Activated T-cell treated with anti-CD3 and anti-CD28 coated beads, Interleukin-2, amount 50 U/mL, for 72 hours (primary cell): ENCODE measurements at regions not wholly inside any gene's neighbourhood (a gene's known extent, or its start where the extent isn't known, plus 50 kb on each side); places are given as distances from the start of the nearest gene placed in this dataset.

Experiments used
- ATAC-seq, 2 donors: fragments of 150-1000 bp; cut with Tn5 transposase; replicated peaks in 1 of 2; 2 replicates each; pipeline ENCODE4 v1.10.0; 2021; ENCODE audit warnings: moderate library complexity in 2 of 2, mild to moderate bottlenecking in 1 of 2
- DNase-seq, 2 donors: peaks; one replicate each; pipeline ENCODE4 v3.0.0; 2021 to 2022; ENCODE audit warnings: mixed read lengths in 1 of 2
- H3K27ac Mint-ChIP-seq: one replicate; pipeline ENCODE4 v1.8.0; 2022; ENCODE audit warnings: mild to moderate bottlenecking, moderate library complexity, mixed read lengths
- H3K27me3 Mint-ChIP-seq: one replicate; pipeline ENCODE4 v1.8.0; 2022; ENCODE audit warnings: low read depth, mixed read lengths
- H3K36me3 Mint-ChIP-seq, 2 donors: one replicate each; pipeline ENCODE4 v1.8.0; 2022; ENCODE audit warnings: mixed read lengths in 2 of 2, mild to moderate bottlenecking in 1 of 2; ENCODE audit not compliant: insufficient read depth in 2 of 2
- H3K4me1 Mint-ChIP-seq: one replicate; pipeline ENCODE4 v1.8.0; 2022; ENCODE audit warnings: low read depth, mixed read lengths
- H3K4me3 Mint-ChIP-seq, 2 donors: one replicate each; pipeline ENCODE4 v1.8.0; 2022; ENCODE audit warnings: mild to moderate bottlenecking in 2 of 2, mixed read lengths in 2 of 2, moderate library complexity in 2 of 2
- H3K9me3 Mint-ChIP-seq, 2 donors: one replicate each; pipeline ENCODE4 v1.8.0; 2022; ENCODE audit warnings: mixed read lengths in 2 of 2

GRCh38 chr2:7577769-7578168 lies 660.6 kb downstream of the RNF144A start:
- Mint-ChIP-seq H3K36me3 (peaks cover 23 to 46% of the 10 kb centered on the region in 2 donors), H3K27me3 (no peaks in the 10 kb centered on the region), H3K27ac (no peak overlapping the region), H3K9me3 (peaks cover 16 to 17% of the 10 kb centered on the region in 2 donors), H3K4me1 (peaks cover 24% of the 10 kb centered on the region), H3K4me3 (no peak overlapping the region)
- no peak for ATAC-seq
- no peak for DNase-seq

DNA sequence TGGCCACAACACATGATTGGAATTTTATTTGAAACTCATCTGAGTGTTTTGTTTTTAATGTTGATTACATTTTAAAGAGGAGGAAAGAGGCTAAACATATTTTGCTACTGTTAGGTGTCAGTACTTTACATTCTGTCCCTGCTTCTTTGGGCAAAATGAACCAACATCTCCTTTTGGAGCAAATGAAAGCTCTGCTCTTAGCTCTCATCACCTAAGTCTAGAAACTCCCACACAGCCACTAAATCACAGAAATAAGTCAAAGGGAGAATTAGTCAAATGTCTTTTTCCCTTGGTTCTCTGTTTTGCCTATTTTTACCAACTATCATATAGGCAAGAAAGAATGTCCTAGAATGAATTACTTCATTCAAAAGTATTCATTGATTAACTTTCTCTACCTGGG lies 666.8 kb downstream of the RNF144A start:
- no peak for DNase-seq
- H3K27me3 Mint-ChIP-seq: no peaks in the 10 kb centered on the region
- peaks cover 17 to 19% of the 10 kb centered on the region in 2 donors for H3K9me3 Mint-ChIP-seq
- peaks cover 29% of the 10 kb centered on the region for H3K4me1 Mint-ChIP-seq
- H3K27ac Mint-ChIP-seq: peak overlapping the region; percentile 49
- H3K36me3 Mint-ChIP-seq: peaks cover 14 to 36% of the 10 kb centered on the region in 2 donors
- peak in 1 of 2 donors; percentile 76 for ATAC-seq
- H3K4me3 Mint-ChIP-seq: peak overlapping the region in 1 of 2 donors; percentile 57

DNA sequence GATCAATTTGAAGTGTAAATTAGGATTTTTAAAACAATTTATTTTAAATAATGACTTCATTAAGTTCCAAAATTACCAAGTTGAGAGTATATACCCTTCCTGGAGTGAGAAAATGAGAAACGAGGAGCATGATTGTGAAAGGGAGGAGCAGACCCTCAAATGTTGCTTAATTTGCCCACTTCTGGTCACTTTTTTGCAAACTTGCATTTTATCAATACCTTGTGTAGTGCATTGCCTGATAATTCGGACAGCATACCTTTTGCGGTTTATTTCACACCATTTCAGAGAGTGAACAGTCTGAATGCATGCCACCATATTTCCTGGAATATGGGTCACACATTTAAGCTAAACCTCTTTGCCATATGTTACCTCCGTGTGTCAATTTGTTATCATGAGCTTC lies 669.7 kb downstream of the RNF144A start:
- H3K27me3 Mint-ChIP-seq: no peaks in the 10 kb centered on the region
- no peak overlapping the region for H3K4me3 Mint-ChIP-seq
- peaks cover 13% of the 10 kb centered on the region in 2 donors for H3K9me3 Mint-ChIP-seq
- DNase-seq (no peak), ATAC-seq (no peak)
- peaks cover 10 to 27% of the 10 kb centered on the region in 2 donors for H3K36me3 Mint-ChIP-seq
- peaks cover 33% of the 10 kb centered on the region for H3K4me1 Mint-ChIP-seq
- no peak overlapping the region for H3K27ac Mint-ChIP-seq

DNA sequence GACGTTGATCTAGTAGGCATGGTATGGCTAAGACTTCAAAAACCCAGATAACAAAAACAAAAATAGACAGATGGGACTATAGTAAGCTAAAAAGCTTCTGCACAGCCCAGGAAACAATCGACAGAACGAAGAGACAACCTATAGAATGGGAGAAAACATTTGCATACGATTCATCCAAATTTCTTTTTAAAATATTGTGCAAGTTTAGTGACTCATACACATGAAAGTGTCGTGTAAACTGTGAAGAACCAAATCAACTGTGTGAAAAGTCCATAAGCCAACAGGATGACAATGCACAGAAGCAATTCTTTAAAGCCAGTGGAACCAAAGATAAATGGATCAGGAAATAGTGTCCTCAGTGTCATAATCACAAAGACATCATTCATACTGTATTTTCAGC lies 671.1 kb downstream of the RNF144A start:
- Mint-ChIP-seq H3K4me3 (peak overlapping the region; percentile 50 to 71), H3K27me3 (no peaks in the 10 kb centered on the region), H3K4me1 (peaks cover 38% of the 10 kb centered on the region), H3K9me3 (peaks cover 9 to 11% of the 10 kb centered on the region in 2 donors), H3K36me3 (peaks cover 7 to 22% of the 10 kb centered on the region in 2 donors), H3K27ac (peak overlapping the region; percentile 57)
- ATAC-seq (peak; percentile 79 to 86), DNase-seq (no peak)

- DNase-seq (no peak), ATAC-seq (peak; percentile 45 to 50)
- H3K9me3 Mint-ChIP-seq: peaks cover 0 to 7% of the 10 kb centered on the region in 2 donors
- peak overlapping the region in 1 of 2 donors; percentile 13 for H3K4me3 Mint-ChIP-seq
- peaks cover 4 to 6% of the 10 kb centered on the region in 2 donors for H3K36me3 Mint-ChIP-seq
- peaks cover 36% of the 10 kb centered on the region for H3K4me1 Mint-ChIP-seq
- no peaks in the 10 kb centered on the region for H3K27me3 Mint-ChIP-seq
- H3K27ac Mint-ChIP-seq: no peak overlapping the region
These were observed 675.5 kb downstream of the RNF144A start for GRCh38 chr2:7592618-7593140.

GRCh38 chr2:7593360-7593759 lies 676.1 kb downstream of the RNF144A start:
- H3K4me1 Mint-ChIP-seq: peaks cover 37% of the 10 kb centered on the region
- no peak for DNase-seq
- H3K4me3 Mint-ChIP-seq: no peak overlapping the region
- H3K27ac Mint-ChIP-seq: no peak overlapping the region
- ATAC-seq: peak in 1 of 2 donors; percentile 8
- H3K9me3 Mint-ChIP-seq: peaks cover 0 to 3% of the 10 kb centered on the region in 2 donors
- no peaks in the 10 kb centered on the region for H3K27me3 Mint-ChIP-seq
- peaks cover 2 to 7% of the 10 kb centered on the region in 2 donors for H3K36me3 Mint-ChIP-seq

- no peaks in the 10 kb centered on the region for H3K27me3 Mint-ChIP-seq
- H3K4me3 Mint-ChIP-seq: no peak overlapping the region
- H3K27ac Mint-ChIP-seq: no peak overlapping the region
- H3K9me3 Mint-ChIP-seq: no peaks in the 10 kb centered on the region
- peaks cover 37% of the 10 kb centered on the region for H3K4me1 Mint-ChIP-seq
- H3K36me3 Mint-ChIP-seq: peaks cover 0 to 2% of the 10 kb centered on the region in 2 donors
- DNase-seq (no peak), ATAC-seq (peak in 1 of 2 donors; percentile 58)
These were observed 677.0 kb downstream of the RNF144A start for GRCh38 chr2:7594211-7594610.

DNA sequence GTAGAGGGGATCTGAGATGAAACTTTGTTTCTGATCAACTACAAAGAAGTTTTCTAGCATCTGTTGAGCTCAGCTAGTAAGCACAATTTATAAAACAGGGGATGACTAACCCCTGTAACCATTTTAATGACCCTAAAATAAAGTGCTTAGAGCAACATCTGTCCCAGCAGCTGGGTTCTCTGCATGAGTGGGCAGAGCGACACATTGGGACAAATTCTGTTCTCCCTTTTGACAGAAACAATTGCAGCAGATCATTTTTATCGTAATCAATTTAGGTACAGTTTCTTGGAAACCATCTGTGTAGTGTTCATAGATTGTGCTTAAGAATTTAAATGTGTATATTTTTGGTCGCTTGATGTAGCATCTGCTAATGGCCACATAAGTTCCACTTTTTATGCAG lies 678.0 kb downstream of the RNF144A start:
- no peak for DNase-seq
- peaks cover 4 to 6% of the 10 kb centered on the region in 2 donors for H3K36me3 Mint-ChIP-seq
- H3K9me3 Mint-ChIP-seq: peaks cover 3 to 4% of the 10 kb centered on the region in 2 donors
- peaks cover 35% of the 10 kb centered on the region for H3K4me1 Mint-ChIP-seq
- no peak for ATAC-seq
- H3K27ac Mint-ChIP-seq: no peak overlapping the region
- no peak overlapping the region for H3K4me3 Mint-ChIP-seq
- H3K27me3 Mint-ChIP-seq: no peaks in the 10 kb centered on the region

DNA sequence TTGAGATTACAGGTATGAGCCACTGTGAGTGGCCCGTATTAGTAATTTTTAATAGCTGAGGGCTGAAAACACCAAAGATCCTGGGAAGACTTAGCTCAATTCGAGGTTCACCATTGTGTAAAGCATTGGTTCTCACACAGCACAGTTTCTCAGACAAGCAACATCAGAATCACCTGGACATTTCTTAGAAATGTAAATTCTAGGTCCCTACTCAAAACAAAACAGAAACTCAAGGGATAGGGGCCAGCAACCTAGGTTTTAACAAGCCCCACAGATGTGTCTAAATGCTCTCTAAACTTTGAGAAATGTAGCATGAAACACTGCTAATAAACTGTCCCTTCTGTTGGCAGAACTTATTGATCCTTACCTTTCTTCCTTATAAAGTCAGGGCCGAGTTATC lies 681.2 kb downstream of the RNF144A start:
- ATAC-seq: peak; percentile 25 to 60
- H3K27me3 Mint-ChIP-seq: no peaks in the 10 kb centered on the region
- H3K27ac Mint-ChIP-seq: no peak overlapping the region
- peaks cover 4 to 10% of the 10 kb centered on the region in 2 donors for H3K9me3 Mint-ChIP-seq
- no peak for DNase-seq
- peaks cover 23% of the 10 kb centered on the region for H3K4me1 Mint-ChIP-seq
- peaks cover 4 to 12% of the 10 kb centered on the region in 2 donors for H3K36me3 Mint-ChIP-seq
- no peak overlapping the region for H3K4me3 Mint-ChIP-seq

- H3K27me3 Mint-ChIP-seq: no peaks in the 10 kb centered on the region
- peaks cover 4 to 12% of the 10 kb centered on the region in 2 donors for H3K36me3 Mint-ChIP-seq
- DNase-seq: no peak
- peaks cover 18% of the 10 kb centered on the region for H3K4me1 Mint-ChIP-seq
- H3K9me3 Mint-ChIP-seq: peaks cover 4 to 10% of the 10 kb centered on the region in 2 donors
- H3K4me3 Mint-ChIP-seq: no peak overlapping the region
- no peak for ATAC-seq
- no peak overlapping the region for H3K27ac Mint-ChIP-seq
These were observed 682.4 kb downstream of the RNF144A start for GRCh38 chr2:7599462-7600258.

DNA sequence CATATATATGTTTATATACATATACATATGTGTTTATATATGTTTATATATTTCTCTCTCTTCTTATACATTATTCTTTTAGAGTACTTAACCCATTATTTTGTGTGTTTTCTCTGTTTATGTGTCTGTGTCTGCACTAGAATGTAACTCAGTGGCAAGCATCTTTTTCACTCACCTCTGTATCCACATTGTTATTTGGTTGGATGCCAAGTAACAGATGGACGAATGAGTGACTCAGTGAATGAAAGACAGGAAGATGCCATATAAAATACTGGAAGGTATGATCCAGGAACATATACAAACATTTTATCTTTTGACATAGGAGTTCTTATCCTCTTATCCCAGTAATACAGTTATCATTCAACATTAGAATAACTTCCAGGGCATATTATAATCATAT lies 684.8 kb downstream of the RNF144A start:
- Mint-ChIP-seq H3K9me3 (peaks cover 4 to 10% of the 10 kb centered on the region in 2 donors), H3K27me3 (no peaks in the 10 kb centered on the region), H3K36me3 (peaks cover 4 to 12% of the 10 kb centered on the region in 2 donors), H3K27ac (no peak overlapping the region), H3K4me3 (no peak overlapping the region), H3K4me1 (peaks cover 18% of the 10 kb centered on the region)
- DNase-seq (no peak), ATAC-seq (no peak)

GRCh38 chr2:7604456-7604855 lies 687.2 kb downstream of the RNF144A start:
- DNase-seq (no peak), ATAC-seq (no peak)
- peaks cover 4 to 13% of the 10 kb centered on the region in 2 donors for H3K9me3 Mint-ChIP-seq
- H3K4me1 Mint-ChIP-seq: peaks cover 16% of the 10 kb centered on the region
- no peak overlapping the region for H3K27ac Mint-ChIP-seq
- no peaks in the 10 kb centered on the region for H3K27me3 Mint-ChIP-seq
- no peak overlapping the region for H3K4me3 Mint-ChIP-seq
- H3K36me3 Mint-ChIP-seq: peaks cover 4 to 13% of the 10 kb centered on the region in 2 donors

DNA sequence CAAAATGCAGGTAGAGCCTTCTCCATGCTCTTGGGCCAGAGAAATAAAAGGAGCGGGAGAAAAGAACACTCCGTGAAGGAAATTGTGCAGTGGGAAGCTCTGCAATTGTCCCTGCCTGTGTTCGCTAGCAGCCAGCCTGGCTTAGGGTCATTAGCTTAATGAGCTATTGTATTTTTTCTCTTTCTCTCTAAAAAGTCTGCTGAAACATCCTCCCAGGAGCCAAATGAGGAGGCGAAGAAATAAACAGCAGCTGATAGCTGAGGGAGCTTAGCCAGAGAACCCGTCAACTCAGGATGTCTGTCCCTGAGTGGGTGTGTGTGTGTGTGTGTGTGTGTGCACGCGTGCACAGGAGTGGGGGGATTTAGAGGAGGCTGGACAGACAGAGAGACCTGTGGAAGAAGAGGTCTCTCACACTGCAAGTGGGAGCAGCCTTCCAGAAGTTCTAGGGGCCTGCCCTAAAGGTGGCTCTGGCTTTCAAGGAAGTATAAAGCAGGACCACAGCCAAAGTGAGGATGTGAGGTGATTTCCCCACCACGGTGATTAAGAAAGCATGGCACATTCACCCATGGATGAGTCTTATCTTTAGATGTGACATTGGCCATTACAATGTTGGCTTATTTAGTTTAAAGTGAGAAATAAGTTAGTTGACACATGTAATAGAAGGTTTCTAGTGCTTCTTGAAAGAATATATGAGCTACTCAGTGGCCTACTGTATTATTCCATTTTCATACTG lies 690.4 kb downstream of the RNF144A start:
- peak; percentile 66 to 70 for ATAC-seq
- H3K27ac Mint-ChIP-seq: peak overlapping the region; percentile 85
- peaks cover 0 to 3% of the 10 kb centered on the region in 2 donors for H3K36me3 Mint-ChIP-seq
- peaks cover 43% of the 10 kb centered on the region for H3K4me1 Mint-ChIP-seq
- peak in 1 of 2 donors; percentile 12 for DNase-seq
- no peaks in the 10 kb centered on the region for H3K27me3 Mint-ChIP-seq
- H3K4me3 Mint-ChIP-seq: no peak overlapping the region
- H3K9me3 Mint-ChIP-seq: peaks cover 0 to 4% of the 10 kb centered on the region in 2 donors
